ENCODE measurements at regions not wholly inside any gene's neighbourhood (a gene's known extent, or its start where the extent isn't known, plus 50 kb on each side); places are given as distances from the start of the nearest gene placed in this dataset.

DNA sequence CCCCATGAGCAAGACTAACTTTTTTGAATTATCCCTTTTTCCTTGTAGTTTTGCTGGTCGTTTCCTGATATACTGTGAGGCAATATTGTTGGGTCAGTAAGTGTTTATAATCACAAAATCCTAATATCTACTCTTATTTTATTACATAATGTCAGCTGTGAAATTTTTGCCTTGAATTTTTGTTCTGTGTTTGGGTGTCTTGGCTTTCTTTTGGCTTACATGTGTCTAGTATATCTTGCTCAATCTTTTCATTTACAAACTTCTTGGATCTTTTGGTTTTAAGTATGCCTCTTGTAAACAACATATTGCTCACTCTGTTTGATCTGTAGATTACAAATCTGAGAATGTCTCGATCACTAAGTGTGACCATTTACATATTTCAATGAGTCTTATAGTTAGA, 330.3 kb upstream of the ARGLU1 start:
- DNase-seq, result no peak

DNA sequence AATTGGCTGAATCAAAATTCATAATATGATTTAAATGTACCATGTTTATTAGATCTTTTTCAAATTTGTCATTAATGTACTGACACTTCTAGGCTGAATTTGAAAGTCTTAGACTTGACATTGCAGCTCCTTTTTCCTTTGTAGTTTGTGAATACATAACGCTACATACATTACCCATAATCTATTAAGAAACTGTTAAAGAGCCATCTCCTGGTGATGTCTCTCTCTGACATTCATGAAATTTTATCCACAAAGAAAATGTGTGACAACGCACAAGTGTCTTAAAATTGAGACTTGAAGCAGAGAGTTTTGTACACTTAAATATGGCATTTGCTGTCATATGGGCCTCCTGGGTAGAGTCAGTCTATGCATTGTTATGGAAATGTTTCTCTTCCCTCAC, 320.2 kb upstream of the ARGLU1 start:
- no peak for DNase-seq

DNA sequence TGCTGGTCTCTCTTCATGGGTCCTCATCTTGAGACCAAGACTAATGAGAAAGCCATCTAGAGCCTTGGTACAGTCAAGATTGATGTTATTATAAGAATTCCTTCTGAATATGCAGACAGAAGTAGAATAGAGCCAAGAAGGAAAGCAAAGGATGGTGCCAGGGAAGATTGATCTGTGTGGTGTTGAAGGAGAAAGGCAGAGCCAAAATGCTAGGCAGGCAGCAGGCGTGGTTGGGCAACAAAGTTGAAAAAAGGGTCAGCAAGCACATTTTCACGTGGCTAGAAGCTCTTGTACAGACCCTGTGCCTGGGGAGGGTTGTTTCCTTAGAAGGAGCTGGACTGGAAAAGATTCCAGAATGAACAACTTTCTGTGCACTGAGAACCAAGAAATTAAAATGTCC, 319.7 kb upstream of the ARGLU1 start:
- no peak for DNase-seq

DNA sequence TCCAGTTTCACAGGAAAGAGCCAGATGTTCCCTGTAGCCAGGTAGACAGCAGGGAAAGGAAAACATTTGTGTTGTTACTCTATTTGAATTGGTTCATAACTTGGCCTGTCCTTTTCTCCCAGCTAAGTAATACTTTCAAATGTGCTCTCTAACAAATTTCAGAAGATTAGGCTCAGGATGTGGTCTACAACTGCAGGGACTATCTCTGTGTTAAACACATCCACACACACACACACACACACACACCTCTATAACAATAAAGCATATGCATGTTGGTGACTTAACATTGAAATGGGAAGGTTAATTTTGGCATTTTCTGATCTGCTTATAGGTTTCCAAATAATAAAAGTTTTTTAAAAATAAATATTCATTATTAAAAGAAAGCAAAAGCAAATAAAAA, 316.0 kb upstream of the ARGLU1 start:
- DNase-seq, result no peak

DNA sequence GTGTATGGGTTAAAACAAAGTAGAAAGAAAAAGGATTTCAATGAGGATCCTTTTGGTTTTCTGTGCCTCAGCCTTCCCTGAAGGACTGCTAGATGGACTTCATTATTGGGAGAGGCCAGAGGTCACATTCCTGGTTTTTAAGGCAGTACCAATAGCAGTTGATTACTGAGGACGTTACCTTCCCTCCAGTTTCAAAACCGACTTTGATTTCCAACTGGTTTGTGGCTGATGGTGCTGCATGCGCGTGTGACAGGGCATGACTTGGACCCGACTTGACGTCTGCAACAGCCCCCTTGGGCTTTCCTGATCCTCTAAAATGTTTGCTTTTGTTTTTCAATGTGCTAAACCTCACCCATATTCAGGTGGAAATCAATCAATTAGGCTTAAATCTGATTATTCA, 314.3 kb upstream of the ARGLU1 start:
- DNase-seq, result no peak

DNA sequence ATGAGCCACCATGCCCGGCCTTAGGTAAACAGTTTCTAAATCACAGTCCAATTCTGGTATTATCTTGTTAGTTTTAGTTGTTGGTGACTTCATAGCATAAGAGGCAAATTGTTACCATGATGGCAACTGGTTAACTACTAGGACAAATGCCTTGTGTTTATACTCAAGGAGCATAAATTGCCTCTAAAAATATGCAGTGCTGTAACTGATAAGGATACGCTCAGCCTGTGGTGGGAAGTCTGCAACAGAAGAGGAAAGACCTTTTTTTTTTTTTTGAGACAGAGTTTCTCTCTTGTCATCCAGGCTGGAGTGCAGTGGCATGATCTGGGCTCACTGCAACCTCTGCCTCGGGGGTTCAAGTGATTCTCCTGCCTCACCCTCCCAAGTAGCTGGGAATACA, 311.9 kb upstream of the ARGLU1 start:
- DNase-seq, result no peak

DNA sequence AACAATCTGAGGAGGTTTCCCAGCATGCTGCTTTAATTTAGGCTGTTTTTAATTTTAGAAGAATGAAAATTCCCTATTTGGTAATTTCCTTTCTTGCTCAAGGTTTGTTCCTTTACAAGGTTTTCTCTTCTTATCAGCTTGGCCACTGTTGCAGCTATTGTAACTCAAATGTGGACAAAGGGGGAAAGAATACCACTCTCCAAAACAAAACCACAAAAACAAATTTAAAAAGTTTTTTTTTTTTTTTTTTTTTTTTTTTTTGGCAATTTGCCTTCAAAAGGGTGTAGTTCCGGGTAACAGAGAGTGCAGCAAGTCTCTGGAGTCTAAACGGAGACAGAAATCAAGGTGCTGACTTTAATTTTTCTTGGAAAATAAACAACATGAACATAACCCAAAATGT, 306.4 kb upstream of the ARGLU1 start:
- no peak for DNase-seq

DNA sequence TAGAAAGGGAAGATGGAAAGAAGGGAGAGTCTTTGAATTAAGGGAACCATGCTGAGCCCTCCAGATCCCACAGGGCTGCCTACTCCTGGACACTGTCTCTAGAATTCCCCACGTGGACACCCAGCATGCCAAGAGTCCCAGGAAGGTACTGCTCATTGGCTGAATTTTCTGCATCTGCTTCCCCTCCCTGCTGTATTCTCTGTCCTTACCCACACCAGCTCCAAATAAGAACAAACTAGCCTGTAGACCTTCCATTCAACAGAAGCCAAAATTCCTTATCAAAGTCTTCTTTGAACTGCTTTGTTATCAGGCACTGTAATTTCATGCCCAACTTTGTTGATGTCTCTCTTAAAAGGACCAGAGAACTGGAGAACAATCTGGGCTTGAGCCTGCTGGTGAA, 305.9 kb upstream of the ARGLU1 start:
- no peak for DNase-seq

DNA sequence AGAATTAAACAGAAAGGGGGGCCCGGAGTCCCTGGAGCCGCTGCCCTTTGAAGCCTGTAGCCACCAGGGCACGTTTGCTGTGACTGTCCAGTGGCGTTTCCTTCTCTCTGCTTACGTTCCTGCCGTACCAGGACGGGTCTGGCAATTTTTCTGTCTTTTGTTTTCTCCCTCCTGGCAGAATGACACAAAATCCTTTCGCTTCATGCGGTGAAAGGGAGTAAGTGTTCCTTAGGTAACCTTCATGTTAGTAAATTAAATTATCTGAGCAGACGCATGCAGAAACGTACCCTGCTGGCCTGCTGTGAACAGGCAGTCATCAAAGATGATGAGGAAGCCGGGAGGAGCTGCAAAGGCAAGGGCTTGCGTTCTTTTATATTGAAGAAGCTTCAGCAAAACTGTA, 299.3 kb upstream of the ARGLU1 start:
- DNase-seq, result no peak

DNA sequence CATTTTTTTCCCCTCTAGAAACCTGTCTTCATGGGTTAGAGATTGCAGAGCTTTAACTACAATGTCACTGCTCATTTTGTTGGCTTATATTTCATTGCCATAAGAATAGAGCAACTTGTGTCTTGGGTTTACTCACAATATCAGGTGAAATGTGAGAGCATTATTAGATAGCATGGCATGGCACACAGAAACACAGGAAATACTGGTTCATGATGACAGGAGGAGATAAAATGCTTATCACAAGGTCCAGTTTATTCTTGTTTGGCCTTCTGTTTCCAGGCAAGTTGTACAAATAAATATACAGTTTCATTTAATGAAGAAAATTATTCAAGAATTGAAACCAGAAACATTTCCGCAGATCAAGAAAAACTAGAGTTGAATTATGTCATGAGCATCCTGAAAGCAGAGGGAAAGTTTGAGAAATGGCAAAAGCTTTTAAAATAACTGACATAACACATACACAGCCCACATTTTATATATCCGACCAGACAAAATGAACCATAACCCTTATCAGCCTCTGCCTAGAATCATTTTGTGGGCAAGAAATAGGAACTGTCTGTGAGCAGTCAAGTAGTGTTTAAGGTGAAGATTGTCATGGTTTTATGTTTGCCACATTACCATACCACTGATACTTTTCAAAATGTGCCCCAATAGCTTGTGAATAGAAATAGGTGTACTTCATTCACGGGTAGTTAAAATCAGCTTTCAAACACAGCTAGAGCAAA, 297.9 kb upstream of the ARGLU1 start:
- no peak for DNase-seq

DNA sequence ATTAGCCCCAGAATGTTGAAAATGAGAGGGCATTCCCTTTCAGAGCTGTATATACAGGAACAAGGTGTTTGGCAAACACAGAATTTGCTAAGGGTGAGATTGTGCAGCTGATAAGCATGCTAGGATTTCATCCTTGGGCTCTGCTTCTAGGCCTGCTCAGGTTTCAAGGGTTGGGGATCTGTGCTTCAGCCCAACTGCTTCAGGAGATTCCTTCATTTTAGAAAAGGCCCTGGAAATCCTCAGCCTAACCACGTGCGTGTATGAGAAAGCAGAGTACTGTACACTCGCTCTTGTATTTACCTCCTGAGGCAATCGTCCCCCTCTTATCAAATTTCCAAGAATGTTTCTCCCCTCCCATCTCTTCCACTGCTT, 291.6 kb upstream of the ARGLU1 start:
- DNase-seq, result peak in 1 of 2 donors; percentile 21

DNA sequence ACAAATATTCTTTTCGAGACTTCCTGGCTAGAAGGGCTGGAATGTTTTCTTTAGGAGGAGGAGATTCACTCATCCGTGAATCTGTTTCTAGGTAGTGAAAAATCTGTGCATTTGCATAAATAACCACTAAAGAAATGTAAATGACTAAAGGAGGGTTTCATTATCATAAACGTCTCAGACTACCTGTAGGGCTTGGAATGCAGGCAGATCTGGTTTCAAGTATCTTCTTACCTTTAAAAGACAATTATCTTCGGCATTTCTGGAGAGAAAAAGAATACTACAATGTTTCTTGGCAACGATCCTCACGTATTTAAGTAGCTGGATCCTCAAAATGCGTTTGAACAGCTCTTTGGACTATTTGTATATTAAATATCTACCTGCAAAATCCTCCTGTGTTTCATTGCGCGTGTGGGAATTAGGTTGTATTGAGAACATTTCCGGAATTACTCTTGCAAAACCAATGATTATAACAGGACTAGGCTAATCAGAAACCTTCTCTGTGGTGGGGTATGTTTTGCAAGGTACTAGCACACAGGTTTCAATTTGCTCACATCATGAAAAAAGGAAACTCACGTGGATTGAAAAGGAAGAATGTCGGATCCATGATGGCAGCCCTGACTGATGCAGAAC, 291.1 kb upstream of the ARGLU1 start:
- DNase-seq, result no peak

DNA sequence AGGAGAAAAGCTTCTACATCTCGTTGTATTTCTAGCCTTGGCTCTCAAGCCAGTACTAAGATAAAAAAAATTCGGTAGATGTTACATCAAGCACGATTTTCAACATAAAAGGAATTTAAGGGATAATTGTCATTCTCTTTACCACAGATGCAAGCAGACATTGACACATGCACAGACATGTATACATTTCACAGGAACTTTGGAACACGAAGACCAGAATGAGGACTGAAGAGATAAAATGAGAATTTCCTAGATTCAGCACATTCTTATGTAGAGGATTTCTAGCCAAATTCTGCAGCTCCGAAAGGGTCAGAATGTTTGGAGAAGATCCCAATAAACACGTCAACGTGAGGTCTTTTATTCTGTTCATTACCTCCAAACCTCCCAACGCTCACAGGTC, 284.5 kb upstream of the ARGLU1 start:
- DNase-seq, result no peak

DNA sequence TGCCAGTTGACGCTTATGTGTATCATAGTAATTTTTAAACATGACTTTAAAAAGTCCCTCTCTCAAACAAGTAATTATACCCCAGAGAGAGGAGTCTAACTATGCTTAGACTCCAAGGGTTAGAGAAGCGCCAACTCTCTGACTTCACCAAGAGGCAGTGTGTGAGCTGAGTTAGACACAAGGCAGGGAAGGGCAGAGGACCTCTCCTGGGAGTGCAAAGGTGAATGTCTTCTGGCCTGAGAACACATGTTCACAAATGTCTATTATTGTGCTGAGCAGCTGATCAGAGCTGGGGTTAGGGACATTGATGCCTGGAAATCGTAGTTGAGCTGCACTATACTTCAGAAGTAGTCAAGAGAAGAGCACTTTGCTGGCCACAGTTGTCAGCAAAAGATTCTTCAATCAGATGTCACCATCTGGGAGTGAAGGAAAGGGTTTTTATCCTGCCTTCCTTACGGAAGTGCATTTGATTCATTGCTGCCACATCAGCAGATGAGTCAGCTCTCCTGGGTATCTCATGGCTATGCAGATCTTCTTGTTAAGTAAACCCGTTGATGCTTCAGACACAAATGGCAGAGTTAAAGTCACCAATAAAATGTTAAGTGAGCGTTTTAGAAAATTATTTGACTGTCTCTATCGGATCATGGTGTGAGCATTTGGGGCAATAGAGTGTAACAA, 283.2 kb upstream of the ARGLU1 start:
- no peak for DNase-seq

DNA sequence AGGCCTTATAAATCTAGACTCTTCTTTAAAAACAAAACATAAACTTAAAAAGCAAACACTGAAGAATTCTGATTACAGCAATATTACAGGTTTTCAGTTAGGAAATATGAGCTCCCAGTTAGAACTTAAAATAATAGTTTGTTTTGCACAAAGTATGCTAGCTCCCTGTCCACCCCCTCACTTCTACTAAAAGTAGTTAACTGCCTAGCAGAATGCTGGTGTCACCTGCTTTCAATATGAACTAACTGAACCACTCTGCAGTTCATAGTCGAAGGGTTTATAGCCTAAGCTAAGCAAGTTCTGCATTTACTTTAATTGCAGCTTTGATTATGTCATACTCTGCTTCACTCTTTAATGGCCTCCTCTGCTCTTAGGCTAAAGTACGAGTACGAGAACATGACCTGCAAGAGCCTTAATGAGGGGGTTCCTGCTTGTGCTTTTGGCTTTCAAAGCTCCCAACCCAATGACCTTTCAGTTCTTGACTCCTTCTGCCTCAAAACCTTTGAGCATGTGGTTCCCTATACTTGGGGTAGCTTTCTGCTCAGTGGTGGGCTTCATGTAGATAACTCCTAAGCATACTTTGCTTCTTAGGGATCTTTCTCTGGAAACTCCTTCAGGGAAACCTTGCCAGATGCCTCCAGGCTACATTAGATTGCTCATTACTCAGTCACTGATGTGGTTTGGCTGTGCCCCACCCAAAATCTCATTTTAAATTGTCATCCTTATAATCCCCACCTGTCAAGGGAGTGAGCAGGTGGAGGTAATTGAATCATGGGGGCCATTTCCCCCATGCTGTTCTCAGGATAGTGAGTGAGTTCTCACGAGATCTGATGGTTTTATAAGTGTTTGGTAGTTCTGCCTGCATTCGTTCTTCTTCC, 278.9 kb upstream of the ARGLU1 start:
- no peak for DNase-seq

DNA sequence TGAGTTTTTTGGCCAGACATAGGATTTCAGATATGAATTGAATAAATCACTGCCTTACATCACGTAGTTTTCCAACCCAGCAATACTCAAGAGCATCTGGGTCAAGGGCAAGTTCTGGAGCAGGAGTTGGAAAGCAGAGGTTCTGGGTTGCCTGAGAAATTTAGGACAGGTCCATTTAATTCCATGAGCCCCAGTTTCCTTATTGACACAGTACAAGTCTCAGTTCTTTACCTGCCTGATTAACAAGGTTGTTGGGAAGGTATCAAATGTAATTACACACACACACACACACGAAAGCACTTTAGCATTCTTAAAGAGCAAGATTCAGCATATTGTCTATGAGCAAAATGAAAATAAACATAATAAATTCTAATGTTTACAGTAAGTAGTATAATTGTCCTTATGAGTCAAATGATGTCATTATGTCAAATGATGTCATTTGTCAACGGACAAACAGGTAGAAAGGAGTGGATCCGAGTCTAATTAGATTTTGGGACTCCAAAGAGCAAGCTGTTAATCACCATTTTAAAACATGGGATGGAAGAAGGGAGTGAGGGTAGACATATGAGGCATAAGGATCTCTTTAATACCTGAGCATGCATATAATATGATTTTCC, 268.4 kb upstream of the ARGLU1 start:
- DNase-seq, result no peak

DNA sequence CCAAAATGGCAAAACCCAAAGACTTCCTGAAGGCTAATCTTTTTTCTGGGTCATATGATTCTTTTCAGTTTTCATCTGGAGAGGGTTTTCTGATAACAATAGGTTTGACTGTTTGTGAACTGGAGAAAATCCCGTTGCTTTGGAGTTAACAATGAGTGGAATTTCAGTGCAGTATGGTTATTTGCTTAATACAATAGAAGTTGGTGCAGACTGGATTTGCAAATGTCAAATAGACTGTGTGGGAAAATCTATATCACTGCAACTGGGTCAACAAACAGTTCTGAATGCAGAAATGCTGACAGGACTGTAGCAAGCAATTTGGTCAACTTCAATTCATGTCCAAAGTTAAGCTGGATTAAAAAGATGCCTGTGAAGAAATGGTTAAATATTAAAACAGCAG, 267.5 kb upstream of the ARGLU1 start:
- no peak for DNase-seq

DNA sequence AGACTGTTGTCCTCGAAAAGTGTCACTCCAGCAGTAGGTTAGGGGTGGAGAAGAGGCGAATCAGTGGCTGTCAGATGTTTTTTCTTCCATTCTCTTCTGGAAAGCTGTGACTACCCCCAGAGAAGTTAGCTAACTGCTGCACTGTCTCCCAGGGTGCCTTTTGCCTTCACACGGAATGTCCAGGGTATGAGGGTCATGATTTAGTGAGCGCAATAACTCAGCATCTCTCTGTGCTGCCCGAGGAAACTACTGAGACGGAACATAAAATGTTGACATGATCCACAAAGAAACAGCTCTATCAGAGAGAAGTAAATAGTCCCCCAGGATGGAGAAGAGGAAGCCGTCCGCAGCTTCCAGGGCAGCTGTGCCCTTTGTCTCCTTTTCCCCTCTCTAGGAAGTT, 254.0 kb upstream of the ARGLU1 start:
- no peak for DNase-seq

DNA sequence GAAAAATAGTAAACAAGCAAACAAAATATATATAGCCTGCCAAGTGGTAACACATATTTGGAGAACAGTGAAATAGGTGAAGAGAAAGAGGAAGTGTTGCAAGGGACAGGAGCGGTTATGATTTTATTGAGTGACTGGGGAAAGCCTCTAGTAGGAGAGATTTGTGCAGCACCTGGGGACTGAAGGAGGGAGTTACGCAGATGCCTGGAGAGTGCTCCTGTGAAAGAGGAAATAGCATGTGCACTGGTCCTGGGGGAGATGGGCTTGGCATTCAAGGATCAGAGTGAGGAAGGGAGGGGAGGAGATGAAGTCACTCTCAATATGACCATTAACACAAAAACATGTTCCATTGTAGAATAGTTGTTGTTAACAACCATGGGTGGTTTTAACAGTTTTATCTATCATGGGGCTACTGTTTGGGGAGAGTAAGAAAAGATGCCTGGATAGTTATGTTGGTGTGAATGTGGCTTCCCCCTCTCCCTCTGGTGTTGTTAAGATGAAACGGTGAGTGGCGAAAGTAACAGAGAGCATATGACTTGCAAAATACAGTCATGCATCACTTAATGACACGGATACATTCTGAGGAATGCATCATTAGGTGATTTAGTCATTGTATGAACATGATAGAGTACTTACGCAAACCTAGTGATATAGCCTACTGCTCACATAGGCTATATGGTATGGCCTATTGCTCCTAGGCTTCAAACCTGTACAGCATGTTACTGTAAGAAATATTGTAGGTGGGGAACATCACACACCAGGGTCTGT, 251.7 kb upstream of the ARGLU1 start:
- DNase-seq, result no peak

DNA sequence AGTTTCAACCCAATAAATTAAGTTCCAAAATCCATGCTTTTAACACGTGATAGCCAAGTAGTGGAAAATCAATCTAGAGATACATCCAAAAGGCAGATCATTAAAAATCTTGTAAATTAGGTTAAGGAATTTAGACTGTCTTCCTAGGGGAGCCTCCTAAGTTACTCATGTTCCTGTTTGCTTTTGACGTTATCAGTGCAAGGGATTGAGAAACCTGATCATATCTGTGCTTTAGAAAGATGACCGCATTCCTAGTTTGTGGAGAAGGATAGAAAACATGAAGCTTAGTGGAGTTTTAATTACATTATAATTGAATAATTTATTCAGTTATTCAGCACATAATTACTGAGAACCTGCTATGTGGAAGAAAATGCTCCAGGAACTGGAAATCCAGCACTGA, 251.0 kb upstream of the ARGLU1 start:
- DNase-seq, result no peak

DNA sequence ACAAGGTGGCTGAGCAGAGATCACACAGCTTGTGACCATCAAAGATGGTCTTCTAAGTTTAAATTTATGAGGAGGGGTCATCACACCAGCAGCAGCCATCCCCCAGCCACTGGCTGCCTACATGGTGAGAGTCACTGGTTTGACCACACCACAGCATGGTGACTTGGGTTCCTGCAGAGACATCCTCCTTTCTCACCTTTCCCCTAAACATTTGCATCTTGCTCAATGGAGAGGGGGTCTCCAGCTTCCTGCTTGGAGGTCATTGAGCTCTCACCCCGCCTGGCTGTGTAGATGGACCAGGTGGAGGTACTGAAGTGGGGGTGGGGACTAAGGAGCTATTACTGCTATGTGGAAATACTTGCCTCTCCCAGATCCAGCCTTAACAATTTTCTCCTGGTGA, 247.6 kb upstream of the ARGLU1 start:
- DNase-seq, result no peak
